ENCODE measurements at regions not wholly inside any gene's neighbourhood (a gene's known extent, or its start where the extent isn't known, plus 50 kb on each side); places are given as distances from the start of the nearest gene placed in this dataset.

GRCh38 chr7:24119852-24120251 is 164.1 kb upstream of the NPY start:
- no peak for TF ChIP-seq POLR2A (IDR thresholded peaks at IDR 0.05)
- no peak for TF ChIP-seq CTCF (IDR thresholded peaks at IDR 0.05)

All from lower leg skin (tissue), 3 donors.